ENCODE measurements at regions not wholly inside any gene's neighbourhood (a gene's known extent, or its start where the extent isn't known, plus 50 kb on each side); places are given as distances from the start of the nearest gene placed in this dataset.
A peak's percentile ranks its signal among the peaks of the same experiment; 100 is the strongest.

DNA sequence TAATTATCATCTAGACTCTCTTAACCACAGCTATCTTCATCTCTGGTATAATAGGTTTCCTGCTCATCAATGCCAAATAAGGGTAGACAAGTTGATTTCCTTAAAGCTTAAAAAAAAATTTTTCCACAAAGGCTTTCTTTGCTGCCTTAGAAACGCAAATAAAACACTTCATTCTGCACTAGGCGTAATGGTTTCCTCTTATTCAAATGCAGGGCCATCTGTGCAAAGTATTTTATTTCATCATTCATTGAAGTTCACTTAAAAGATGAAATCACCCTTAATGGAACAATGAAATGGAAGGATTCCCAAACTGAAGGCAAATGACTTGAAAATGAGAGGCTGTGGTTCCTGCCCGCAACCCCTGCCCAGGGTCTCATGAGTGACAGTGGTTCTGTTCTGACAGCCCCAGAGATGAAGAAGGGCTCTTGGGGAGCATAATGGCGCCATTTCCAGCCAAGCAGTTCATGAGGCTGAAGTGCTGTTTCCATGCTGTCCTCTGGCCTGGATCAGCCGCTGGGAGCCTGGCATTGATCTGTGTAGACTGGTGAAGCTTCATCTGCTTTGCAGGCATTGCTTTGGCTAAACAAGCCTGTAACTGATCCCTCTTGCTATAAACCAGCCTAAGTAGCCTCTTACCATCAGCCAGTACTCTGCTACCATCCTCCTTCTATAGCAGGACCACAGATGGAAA is 276.9 kb upstream of the WWC1 start:
- H3K27ac ChIP-seq = no peak overlapping the region
- no peak for TF ChIP-seq CTCF (conservative IDR thresholded peaks at IDR 0.05)

GRCh38 chr5:168015506-168015905 is 275.9 kb upstream of the WWC1 start:
- TF ChIP-seq CTCF (conservative IDR thresholded peaks at IDR 0.05) = no peak
- no peak overlapping the region for H3K27ac ChIP-seq

- no peak for TF ChIP-seq CTCF (conservative IDR thresholded peaks at IDR 0.05)
Measured at GRCh38 chr5:168017313-168017712, 274.1 kb upstream of the WWC1 start.

DNA sequence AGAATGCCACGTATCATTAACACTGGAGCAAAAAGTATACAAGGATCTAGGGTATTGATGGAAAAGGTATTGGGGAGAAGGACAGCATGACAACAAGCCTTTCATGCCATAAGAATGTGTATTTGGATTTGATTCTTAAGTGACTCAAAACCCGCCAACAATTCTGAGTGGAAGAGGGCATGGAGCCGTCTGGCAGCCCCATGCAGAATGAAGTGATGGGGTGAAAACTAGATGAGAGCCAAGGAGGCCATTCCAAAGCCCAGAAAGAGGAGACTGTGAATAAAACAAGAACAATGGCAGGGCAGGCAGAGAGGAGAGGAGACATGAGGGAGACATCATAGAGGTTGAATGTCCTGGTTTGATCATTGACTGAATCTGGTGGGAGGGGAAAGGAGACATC is 272.3 kb upstream of the WWC1 start:
- no peak overlapping the region for H3K27ac ChIP-seq
- TF ChIP-seq CTCF (conservative IDR thresholded peaks at IDR 0.05) = no peak

More at GRCh38 chr5:168017313-168017712, 274.1 kb upstream of the WWC1 start:
- no peak overlapping the region for H3K27ac ChIP-seq

- peak; percentile 58 for TF ChIP-seq CTCF (conservative IDR thresholded peaks at IDR 0.05)
- H3K27ac ChIP-seq = no peak overlapping the region
Measured at GRCh38 chr5:168020542-168021294, 270.7 kb upstream of the WWC1 start.

DNA sequence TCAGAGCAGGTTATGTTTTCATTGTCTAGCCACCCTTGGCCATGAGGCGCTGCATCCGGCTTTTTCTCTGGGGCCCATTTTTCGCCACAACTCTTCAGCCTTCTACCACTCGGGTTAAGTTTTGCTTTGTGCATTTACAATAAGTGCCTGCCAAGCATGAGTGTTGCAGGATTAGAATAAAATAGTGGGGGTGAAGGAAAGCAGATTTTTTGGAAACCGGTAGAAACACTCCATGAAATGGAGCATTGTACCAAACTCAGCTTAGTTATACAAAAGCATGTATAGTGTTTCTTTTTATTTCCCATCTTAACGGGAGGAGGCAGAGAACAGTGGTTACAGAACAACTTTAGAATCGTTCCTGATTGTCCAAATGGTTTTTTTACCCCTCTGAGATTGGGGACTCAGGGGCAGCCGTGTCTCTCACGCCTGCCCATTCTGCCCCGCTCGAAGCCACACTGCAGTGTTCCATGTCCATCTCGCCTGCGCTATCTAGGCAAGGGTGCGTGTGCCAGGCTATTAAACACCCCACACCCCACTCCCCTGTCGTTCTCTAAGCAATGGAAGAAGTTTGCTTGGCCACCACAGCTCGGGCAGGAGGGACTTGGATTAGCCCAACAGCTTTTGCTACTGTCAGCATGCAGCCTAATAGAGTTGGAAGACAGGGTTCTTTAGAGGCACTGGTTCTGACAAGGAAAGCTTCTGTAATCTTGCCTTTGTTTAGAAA is 268.8 kb upstream of the WWC1 start:
- TF ChIP-seq CTCF (conservative IDR thresholded peaks at IDR 0.05) = no peak
- H3K27ac ChIP-seq = no peak overlapping the region

GRCh38 chr5:168023191-168023590 is 268.3 kb upstream of the WWC1 start:
- H3K27ac ChIP-seq = no peak overlapping the region
- no peak for TF ChIP-seq CTCF (conservative IDR thresholded peaks at IDR 0.05)
